ENCODE measurements at regions not wholly inside any gene's neighbourhood (a gene's known extent, or its start where the extent isn't known, plus 50 kb on each side); places are given as distances from the start of the nearest gene placed in this dataset.
A peak's percentile ranks its signal among the peaks of the same experiment; 100 is the strongest.

DNA sequence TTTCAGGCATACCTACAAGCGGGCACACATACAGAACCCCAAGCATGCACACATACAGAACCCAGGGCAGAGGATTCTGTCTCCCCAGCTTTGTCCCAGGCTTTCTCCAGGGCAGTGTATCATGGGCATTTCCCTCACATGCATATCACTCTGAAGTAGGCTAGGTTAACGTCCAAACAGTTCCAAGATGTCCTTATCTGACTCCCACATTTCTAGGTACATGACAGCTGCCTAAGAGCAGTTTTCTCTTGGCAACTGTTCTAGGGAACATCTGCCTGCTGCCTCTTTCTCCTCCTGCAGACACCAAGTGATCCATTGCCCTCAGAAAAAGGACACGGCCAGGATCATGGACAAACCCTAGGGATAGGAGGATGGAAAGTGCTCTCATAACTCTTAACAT, 84.9 kb upstream of the NR3C1 start:
- no peak for DNase-seq

DNA sequence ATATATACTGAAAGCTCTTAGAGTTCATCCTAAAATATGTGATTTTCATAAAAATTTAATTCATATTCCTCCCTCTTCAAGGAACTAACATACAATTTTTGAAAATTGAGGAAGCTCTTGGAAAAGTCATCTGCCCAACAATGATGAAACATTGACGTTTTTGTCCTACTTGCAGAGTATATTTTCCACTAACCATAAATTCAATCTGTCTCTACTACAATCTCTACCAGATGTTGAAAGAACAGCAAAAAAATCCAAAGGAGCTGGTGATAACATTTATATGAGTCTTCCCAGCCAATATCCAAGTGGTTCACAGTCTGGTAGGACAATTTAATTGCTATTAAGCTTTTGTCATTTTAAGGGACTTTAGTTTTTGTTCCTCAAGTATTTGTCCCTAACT, 81.1 kb upstream of the NR3C1 start:
- DNase-seq: no peak

DNA sequence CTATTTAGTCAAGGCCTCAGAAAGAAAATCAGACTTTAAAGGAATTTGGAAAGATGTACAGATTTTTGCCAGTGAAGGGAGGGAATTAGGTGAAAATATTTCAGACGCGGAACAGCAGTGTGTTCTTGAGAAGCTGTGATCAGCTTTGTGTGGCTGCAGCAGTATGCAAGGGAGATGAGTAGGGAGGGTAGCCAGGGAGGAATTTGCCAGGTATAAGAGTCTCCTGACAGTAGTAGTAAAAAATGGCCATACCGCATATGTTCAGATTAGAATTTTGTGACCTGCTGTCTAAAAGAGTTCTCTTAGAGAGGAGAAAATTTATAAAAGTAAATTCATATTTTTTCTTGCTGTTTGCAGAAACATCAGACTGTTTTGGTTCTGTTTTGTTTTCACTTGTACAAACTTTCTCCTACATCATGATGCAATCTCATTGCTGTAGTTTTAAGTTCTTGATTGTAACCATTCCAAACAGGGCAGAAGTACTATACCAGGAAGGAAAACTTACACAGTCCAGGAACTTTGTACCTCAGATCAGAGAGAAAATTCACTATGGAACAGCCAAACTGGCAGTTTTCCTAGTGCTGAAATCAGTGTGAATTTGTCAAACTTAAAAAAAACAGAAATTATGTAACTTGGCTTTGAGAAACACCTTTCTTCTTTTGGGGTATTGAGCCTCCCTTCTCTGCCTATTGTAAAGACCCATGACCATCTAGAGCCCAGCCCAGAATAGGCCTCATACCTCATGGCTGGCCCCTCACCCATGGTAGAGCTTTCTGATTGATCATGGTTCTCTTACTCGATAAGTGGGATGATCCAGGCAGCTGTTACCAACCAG, 78.4 kb upstream of the NR3C1 start:
- DNase-seq: no peak

DNA sequence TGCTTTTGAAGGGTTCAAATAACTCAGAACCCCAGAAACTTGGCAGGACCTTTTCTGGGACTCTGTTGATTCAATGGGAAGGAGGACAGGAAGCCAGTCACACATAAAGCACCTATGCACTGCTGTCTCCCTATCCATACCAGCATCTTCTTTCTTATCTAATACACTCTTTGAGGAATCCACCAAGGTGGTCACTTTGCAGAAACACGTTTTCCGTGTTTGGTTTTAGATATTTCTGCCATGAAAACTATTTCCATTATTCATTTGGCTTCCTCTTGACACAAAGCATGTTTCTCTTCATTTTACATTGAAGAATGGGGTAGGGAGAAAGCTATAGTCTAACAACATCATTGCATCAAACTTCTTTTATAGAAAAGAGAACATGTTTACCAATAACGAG, 76.5 kb upstream of the NR3C1 start:
- DNase-seq: no peak

DNA sequence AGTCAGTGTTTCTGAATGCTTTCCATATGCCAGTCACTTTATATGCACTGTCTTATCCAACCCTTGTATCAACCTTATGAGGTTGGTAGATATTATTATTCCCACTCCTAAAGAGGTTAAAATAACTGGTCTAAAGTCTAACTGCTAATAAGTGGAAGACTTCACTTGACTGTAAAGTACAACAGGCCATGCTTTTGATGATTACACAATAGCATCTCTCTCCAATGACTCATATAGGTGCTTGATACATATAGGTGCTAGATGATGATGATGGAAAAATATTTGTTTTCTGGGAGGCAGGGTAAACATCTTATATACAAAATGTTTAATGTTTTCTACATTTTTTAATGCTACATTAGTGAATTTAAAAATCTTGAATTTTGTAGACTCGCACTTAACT, 75.9 kb upstream of the NR3C1 start:
- DNase-seq: no peak

DNA sequence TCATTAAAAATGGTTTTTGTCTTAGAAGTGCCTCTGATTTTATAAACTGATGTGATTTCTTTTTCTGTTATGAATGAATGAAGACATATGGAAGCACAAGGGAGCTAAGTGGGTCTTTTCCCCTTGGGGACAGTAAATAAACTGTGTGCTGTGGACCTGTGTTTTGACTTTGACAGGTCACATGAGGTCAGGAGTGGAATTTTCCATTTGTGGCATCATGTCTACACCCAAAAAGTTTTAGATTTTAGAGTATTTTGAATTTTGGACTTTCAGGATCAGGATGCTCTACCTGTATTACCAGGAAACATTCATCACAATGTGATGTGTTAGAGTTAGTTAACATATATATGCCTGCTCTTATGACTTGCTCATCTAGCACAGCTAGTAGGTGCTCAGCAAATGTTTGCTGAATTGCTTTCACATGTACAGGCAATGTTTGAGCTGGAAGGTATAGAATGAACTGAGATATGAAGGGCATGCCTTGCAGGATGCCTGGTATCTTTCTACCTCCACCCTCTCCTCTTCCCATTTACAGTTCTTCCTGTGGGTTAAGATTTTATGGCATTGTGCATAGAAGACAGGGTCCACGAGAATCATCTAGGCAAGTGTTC, 73.2 kb upstream of the NR3C1 start:
- DNase-seq: peak; percentile 43

DNA sequence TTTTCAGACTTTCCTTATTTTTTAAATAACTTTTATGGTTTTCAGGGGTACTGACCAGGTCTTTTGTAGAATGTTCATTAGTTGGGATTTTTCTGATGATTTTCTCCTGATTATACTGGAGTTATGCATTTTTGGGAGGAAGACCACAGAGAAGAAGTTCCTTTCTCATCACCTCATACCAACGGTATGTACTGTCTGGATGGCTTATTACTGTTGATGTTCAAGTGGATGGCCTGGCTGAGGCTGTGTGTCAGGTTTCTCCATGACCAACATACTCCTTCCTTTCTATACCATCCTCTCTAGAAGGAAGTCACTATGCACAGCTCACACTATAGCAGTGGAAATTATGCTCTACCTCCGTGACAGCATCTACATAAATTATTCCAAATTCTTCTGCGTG, 71.1 kb upstream of the NR3C1 start:
- no peak for DNase-seq

DNA sequence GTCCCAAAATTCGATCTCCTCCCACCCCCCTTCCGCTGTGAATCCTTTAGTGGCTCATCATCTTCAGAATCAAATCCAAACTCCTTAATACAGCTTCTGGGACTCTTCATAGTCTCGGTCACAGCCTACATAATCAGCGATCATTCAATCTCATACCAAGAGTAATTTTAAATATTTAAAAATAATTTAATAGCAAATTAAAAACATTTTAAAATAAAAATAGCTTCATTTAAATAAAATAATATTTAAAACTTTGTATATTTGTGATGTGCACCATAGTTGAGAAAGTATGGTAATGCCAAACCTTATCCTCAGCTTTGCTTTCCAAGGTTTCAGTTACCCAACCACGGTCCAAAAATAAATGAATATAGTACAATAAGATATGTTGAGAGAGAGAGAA, 70.0 kb upstream of the NR3C1 start:
- no peak for DNase-seq

DNA sequence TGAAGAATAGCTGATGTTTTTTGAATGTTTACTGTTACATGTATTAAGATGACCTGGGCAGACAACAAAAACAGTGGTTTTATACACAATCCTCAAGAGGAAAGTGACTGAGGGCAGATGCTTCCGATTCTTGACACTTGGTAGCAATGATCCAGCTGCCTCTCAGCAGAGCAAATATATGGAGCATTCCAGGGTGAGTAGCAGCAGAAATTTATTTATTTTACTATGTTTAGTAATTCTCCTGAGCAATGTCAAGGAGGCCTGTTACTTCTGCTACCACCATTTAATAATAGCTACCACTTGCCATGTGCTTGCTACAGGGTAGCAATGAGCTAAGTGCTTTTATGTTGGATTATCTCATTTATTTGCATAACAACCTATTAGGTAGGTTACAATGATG, 69.1 kb upstream of the NR3C1 start:
- no peak for DNase-seq

DNA sequence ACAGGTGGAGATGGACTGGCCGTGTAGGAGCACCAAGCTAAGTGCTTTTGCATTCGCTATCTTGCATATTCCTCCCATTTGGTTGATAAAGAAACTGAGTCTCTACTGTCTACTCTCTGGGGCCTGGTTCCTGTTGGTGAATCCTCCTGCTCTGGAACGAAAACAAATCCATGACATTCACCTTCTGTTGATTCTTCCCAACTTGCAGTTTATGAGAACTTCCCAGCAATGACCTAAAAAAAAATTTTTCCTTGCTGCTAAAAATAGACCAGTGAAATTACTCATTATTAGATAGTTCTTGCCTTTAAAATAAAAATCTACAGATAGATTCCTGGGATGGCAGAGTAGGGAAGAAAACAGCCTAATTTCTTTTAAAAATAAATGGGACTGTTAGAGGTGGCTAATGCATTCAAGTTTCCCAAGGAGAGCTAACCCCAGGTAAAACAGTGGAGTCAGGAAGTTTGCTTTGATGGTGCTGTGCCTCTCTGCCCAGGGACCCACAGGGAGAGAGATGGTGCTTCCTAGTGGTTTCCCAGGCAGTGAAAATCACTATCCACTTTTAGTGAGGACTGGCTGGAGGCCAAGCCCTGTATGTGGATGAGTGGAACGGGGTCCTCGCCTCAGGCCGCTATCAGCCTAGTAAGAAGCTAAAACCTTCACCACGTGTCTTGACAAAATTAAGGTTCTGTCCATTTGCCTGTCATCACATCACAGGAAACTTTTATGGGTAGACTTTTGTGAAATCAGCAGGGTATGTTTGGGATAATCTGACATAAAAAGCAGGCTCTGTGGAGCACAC, 68.4 kb upstream of the NR3C1 start:
- peak; percentile 61 for DNase-seq

DNA sequence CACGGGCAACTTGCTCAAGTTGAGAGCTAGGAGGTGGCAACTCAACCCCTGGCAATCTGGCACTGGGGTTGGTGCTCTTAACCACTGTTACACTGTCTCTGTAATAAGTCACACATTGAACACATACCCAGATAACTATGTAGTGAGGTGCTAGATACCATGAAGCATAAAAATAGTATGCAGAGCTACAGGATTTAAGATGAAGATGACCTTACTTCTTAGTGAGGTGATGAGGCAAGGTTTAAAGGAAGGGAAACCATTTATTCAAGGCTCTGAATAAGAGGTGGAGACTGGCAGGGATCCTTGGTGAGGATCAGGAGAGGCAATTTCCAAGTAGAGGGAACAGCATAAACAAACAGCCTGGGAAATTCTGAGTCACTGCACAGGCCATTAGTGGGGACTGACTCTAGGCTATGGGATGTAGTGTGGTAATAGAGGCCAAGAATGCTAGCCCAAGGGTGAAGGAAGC, 67.6 kb upstream of the NR3C1 start:
- DNase-seq: no peak

DNA sequence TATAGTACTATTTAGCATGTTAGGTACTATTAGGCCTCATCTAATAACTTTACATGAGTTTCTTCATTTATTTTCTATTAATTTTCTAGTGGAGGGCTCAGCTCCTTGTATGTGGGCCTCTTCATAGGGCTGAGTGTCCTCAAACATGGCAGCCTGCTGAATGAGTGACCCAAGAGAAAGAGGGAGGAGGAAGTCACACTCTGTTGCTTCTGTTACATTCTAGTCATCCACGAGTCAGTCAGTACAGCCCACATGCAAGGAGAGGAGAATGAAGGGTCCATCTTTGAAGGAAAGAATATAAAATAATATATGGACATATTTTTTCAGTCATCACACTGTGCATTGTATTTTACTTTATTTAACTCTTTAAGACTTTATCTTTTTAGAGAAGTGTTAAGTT, 66.6 kb upstream of the NR3C1 start:
- no peak for DNase-seq

DNA sequence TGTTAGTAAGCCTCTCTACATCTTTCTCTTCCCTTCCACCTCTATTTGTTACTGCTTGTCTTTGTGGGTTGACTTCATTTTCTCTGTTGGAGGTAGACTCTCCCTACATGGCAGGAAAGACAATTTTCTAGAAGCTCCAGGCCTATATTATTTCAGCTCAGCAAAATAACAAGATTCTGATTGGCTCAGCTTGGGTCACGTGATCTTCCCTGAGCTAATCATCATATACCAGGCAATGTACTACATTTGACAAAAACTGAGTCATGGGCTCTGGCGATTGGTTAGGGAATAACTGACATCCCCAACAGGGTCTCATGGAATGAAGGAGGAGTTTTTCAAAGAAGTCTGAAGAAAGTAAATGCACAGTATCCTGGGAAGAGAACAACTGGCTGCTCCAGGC, 65.6 kb upstream of the NR3C1 start:
- no peak for DNase-seq

DNA sequence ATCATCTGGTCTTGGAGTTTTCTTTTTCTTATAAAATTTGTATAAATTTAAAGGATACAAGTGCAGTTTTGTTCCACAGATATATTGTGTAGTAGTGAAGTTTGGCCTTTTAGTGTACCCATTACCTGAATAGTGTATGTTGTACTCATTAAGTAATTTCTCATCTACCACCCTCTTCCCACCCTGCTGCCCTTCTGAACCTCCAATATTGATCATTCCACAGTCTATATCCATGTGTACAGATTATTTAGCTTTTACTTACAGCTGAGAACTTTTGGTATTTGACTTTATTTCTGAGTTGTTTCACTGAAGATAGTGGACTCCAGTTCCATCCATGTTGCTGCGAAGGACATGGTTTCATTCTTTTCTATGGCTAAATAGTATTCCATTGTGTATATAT, 63.1 kb upstream of the NR3C1 start:
- DNase-seq: no peak

DNA sequence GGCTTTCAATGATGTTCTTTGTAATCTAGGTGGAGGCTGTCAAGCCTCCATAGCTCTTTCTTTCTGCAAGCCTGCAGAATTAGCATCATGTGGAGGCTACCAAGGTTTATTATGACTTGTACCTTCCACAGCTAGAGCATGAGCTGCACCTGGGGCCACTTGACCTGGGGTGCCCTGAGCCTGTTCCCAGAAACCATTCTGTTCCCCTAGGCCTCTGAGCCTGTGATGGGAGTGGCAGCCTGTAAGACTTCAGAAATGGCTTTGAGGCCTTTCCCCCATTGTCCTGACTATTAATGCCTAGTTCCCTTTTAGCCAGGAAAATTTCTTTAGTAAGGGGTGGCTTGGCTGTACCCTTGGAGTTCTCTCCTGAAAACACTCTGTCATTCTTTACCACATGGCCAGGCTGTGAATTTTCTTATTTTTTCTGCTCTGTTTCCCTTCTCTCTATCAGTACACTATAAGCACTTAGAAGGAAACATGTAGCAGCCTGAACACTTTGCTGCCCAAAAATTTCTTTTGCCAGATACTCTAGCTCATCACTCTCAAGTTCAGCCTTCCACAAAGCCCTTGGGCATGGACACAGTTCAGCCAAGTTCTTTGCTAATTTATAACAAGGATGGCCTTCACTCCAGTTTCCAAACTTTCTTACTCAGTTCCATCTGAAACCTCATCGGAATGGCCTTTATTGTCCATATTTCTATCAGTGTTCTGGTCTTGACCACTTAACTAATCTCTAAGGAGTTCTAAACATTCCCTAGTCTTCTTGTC, 61.4 kb upstream of the NR3C1 start:
- DNase-seq: no peak

DNA sequence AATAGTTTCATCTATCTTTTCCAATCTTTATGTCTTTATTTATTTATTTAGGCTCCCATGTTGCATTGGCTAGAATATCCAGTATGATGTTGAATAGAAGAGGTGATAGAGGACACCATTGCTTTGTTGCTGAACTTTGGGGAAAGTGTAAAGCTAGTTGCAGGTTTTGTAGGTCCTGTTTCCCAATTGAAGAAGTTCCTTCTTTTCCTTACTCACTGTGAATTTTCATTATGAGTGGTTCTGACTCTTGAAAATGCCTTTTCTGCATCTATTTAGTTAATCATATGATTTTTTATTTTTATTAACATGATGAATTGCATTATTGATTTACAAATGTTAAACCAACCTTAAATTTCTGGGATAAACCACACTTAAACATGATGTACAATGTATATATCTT, 58.9 kb upstream of the NR3C1 start:
- no peak for DNase-seq

DNA sequence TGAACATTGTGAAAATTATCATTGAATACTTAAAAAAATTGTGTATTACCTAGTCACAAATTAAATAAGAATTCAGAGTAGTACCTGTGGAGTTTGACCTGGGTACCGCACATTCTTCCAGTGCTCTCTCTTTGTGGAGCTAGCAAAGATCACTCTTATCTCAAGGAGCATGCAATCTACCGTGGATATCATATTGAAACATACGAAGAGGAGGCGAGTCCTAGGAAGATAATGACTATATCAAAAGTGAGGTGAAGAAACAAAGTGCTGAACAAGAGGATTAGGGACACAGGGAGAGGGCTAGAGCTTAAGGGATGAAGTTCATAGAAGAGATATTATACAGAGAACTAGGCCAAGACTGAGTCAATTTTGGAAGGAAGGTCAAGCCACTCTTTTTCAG, 55.9 kb upstream of the NR3C1 start:
- DNase-seq: no peak

DNA sequence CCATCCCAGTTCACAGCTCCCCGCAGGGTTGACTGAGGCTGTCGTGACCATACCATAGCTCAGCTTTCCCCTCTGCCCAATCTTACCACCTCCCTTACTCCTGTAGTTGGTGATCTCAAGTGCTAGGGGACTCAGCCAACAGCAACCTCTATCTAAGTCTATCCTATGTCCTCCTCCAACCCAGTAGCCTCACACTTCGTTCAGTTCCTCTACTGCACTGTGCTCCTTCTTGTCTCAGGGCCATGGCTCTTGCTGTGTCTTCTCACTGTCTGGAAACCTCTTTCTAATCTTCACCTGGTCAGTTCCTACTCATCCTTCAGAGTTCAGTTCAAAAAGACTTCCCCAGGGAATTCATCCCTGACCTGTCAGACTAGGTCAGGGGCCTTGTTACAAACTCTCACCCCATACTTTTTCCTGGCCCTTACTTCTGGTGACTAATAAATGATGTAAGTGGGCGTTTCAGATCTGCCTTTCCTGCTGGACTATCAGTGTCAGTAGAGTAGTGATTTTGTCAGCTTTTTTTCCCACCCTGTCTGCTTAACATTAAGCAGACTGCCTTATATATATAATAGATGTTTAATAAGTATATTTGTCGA, 53.6 kb upstream of the NR3C1 start:
- DNase-seq: no peak

DNA sequence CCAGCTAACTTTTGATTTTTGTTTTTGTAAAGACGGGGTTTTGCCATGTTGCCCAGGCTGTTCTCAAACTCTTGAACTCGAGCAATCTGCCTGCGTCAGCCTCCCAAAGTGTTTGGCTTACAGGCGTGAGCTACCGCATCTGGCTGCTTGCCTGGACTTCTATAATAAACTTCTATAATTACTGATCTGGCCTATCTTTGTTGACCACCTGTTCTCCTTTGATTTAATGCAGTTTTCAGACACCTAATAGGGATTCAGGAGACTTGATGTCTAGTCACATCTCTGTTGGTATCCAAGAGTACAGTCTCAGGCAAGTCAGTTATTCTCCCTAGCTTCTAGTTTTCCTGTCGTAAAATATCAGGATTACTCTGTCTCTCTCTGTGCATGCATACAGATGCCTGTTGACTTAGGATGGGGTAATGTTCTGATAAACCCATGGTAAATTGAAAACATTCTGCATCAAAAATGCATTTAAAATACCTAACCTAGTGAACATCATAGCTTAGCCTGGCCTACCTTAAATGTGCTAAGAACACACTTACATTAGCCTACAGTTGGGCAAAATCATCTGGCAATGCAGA, 51.5 kb upstream of the NR3C1 start:
- DNase-seq: peak; percentile 95

DNA sequence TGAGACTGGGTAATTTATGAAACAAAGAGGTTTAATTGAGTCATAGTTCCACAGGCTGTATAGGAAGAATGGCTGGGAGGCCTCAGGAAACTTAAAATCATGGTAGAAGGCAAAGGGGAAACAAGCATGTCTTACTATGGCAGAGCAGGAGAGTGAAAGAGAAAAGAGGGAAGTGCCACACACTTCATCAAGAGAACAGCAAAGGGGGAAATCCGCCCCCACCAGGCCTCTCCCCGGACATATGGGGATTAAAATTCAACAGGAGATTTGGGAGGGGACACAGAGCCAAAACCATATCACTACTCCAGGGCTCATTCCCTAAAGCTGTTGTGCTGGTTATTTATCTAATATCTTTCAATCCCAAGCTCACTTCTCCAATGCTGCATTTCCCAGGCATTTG, 50.2 kb upstream of the NR3C1 start:
- DNase-seq: no peak

Measured in NCI-H69 (cell line).